Transverse colon (tissue), 4 donors: ENCODE measurements at regions not wholly inside any gene's neighbourhood (a gene's known extent, or its start where the extent isn't known, plus 50 kb on each side); places are given as distances from the start of the nearest gene placed in this dataset.

Source experiments
- DNase-seq: peaks from one replicate; pipeline ENCODE4 v3.0.0-alpha.2; 2019
- H3K27ac ChIP-seq, 4 donors: fragments of 200-600 bp; sonication (generic); 2 replicates each; pipeline ENCODE4 v1.5.1; 2016 to 2018; ENCODE audit warnings: inconsistent platforms in 4 of 4
- H3K27me3 ChIP-seq: fragments of 200-600 bp; sonication (generic); 2 replicates; pipeline ENCODE4 v1.5.1; 2017; ENCODE audit warnings: inconsistent platforms
- H3K36me3 ChIP-seq, 4 donors: fragments of 200-600 bp; sonication (generic); 2 replicates each; pipeline ENCODE4 v1.5.1; 2017 to 2019; ENCODE audit warnings: inconsistent platforms in 4 of 4
- H3K4me1 ChIP-seq, 4 donors: fragments of 200-600 bp; sonication (generic); 2 replicates each; pipeline ENCODE4 v1.5.1; 2017 to 2020; ENCODE audit warnings: inconsistent platforms in 4 of 4
- H3K4me3 ChIP-seq, 4 donors: fragments of 200-600 bp; sonication (generic); 1 replicate in 1 of 4; 2 replicates in 3 of 4; pipeline versions ENCODE4 v1.5.1 to v1.6.1; 2017 to 2019; ENCODE audit warnings: inconsistent platforms in 4 of 4
- H3K9me3 ChIP-seq, 2 donors: fragments of 200-600 bp; sonication (generic); 2 replicates each; pipeline ENCODE4 v1.5.1; 2017 to 2019; ENCODE audit warnings: inconsistent platforms in 2 of 2
- EP300 ChIP-seq: sonication (generic); formaldehyde crosslinking; IDR thresholded peaks from one replicate; pipeline ENCODE4 v1.6.1; 2017; ENCODE audit warnings: antibody characterized with exemption, low read depth
- POLR2A ChIP-seq: fragments of 450-650 bp; IDR thresholded peaks from one replicate; pipeline ENCODE4 v1.6.1; 2016; ENCODE audit warnings: antibody characterized with exemption, mild to moderate bottlenecking, moderate library complexity
- POLR2AphosphoS5 ChIP-seq, 3 donors: sonication (generic); formaldehyde crosslinking; IDR thresholded peaks; one replicate each; pipeline ENCODE4 v1.6.1; 2016; ENCODE audit warnings: antibody characterized with exemption in 3 of 3
- WGBS, 2 donors: methylation state at CpG; one replicate each; pipeline ENCODE4 v1.1.5; 2018; ENCODE audit warnings: low coverage in 1 of 2; 5-methylcytosine and 5-hydroxymethylcytosine counted together
- in situ Hi-C, 4 donors: fragments of 200-750 bp; cut with MboI; loops; one replicate each; pipeline versions ENCODE4 v1.15.0 to v1.15.1; 2017; ENCODE audit warnings: low sequenced_read_pairs in 3 of 4, low pct_ligation_motif_present in 1 of 4, low pct_unique_long_range_greater_than_20kb in 1 of 4
- intact Hi-C: fragments of 100-400 bp; cut with DNase I; formaldehyde crosslinking; loops from one replicate; pipeline ENCODE4 v1.15.1; 2023; ENCODE audit warnings: low total_unique reads
- TF ChIP-seq, protein P1 (sequence below), 5 experiments: fragments of 200-600 bp in 3 of 5; fragments of 450-650 bp in 2 of 5; sonication (generic) in 3 of 5; IDR thresholded peaks; 1 replicate in 2 of 5; 2 replicates in 3 of 5; pipeline ENCODE4 v1.5.1; 2016 to 2017; ENCODE audit warnings: antibody characterized with exemption in 5 of 5, inconsistent platforms in 3 of 5, mild to moderate bottlenecking in 2 of 5, moderate library complexity in 1 of 5

DNA sequence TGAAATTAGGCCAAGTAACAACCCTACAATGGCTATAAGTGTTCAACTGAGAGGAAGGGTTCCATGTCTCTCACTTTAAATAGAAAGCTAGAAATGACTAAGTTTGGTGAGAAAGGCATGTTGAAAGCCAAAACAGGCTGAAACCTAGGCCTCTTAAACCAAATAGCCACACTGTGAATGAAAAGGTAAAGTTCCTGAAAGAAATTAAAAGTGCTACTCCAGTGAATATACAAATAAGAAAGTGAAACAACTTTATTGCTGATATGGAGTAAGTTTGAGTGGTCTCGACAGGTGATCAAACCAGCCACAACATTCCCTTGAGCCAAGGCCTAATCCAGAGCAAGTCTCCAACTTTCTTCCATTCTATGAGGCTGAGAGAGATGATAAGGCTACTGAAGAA, 209.6 kb downstream of the KLF12 start:
- Histone ChIP-seq H3K4me1 (no peaks in the 10 kb centered on the region), H3K9me3 (no peaks in the 10 kb centered on the region), H3K27me3 (no peaks in the 10 kb centered on the region), H3K4me3 (no peak overlapping the region), H3K27ac (no peak overlapping the region), H3K36me3 (no peaks in the 10 kb centered on the region)
- in situ Hi-C loops (no loop called here), intact Hi-C loops (no loop called here)
- WGBS, 2 donors: 72% methylated on average over 1 of the region's 1 CpG; no CpG with 5 or more reads in 1 of the 2 donors
- DNase-seq: no peak
- TF ChIP-seq EP300: no peak
- TF ChIP-seq POLR2AphosphoS5 (IDR thresholded peaks at IDR 0.05): no peak
- TF ChIP-seq, protein P1, sequence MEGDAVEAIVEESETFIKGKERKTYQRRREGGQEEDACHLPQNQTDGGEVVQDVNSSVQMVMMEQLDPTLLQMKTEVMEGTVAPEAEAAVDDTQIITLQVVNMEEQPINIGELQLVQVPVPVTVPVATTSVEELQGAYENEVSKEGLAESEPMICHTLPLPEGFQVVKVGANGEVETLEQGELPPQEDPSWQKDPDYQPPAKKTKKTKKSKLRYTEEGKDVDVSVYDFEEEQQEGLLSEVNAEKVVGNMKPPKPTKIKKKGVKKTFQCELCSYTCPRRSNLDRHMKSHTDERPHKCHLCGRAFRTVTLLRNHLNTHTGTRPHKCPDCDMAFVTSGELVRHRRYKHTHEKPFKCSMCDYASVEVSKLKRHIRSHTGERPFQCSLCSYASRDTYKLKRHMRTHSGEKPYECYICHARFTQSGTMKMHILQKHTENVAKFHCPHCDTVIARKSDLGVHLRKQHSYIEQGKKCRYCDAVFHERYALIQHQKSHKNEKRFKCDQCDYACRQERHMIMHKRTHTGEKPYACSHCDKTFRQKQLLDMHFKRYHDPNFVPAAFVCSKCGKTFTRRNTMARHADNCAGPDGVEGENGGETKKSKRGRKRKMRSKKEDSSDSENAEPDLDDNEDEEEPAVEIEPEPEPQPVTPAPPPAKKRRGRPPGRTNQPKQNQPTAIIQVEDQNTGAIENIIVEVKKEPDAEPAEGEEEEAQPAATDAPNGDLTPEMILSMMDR (IDR thresholded peaks at IDR 0.05): no peak
- TF ChIP-seq POLR2A: no peak

DNA sequence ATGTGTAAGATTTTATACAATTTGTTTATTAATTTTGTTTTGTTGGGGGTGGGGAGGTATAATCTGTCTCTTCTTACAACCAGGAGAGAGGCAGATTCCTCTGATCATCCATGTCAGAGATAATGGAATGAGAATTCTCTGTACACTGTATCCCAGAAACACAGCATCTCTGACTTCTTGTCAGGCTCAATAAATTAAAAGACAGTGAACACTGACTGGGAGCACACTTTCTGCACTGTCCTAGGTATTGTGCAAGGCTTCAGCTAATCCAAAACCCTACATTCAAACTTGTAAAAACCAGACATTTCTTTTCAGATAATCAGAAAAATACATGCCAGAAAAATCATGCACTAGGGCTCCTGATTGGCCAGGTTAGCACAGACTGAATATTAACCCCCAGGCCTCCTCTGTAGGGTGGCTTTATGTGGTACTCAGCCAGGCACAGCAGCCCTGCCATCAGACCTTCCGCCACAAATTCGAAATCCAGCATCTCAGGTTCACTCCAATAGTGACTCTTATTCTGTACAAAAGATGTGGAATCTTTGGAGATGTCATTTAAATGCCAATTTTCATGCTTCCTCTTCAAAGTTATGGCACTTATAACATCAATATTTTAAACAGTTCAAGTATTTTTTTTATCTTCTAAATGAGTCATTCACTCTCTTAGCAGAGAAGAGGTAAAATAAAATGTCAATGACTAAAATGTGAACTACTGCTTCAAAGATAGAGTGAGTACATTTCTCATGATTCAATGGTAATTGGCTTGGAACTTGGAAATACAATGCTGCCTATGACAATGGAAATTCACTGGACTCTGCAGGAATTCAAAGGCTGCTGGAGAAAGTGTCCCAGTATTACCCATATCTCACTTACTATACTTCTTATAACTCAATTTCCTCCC, 211.5 kb downstream of the KLF12 start:
- no peaks in the 10 kb centered on the region for H3K36me3 ChIP-seq
- H3K4me3 ChIP-seq: no peak overlapping the region

GRCh38 chr13:73918691-73919090, 215.5 kb downstream of the KLF12 start:
- H3K27ac ChIP-seq: no peak overlapping the region
- no peak overlapping the region for H3K4me3 ChIP-seq
- 60% methylated on average over 3 of the region's 3 CpGs; no CpG with 5 or more reads in 1 of the 2 donors for WGBS, 2 donors
- H3K27me3 ChIP-seq: no peaks in the 10 kb centered on the region
- H3K36me3 ChIP-seq: no peaks in the 10 kb centered on the region
- intact Hi-C loops (no loop called here), in situ Hi-C loops (no loop called here)
- H3K9me3 ChIP-seq: no peaks in the 10 kb centered on the region
- TF ChIP-seq, protein P1 (IDR thresholded peaks at IDR 0.05): no peak
- no peak for TF ChIP-seq POLR2AphosphoS5 (IDR thresholded peaks at IDR 0.05)
- no peak for TF ChIP-seq EP300
- TF ChIP-seq POLR2A: no peak
- H3K4me1 ChIP-seq: peaks cover 0 to 11% (median 5%) of the 10 kb centered on the region in 4 donors
- no peak for DNase-seq

More for the DNA sequence above, 211.5 kb downstream of the KLF12 start:
- in situ Hi-C loops: no loop called here
- intact Hi-C loops: no loop called here
- Histone ChIP-seq H3K4me1 (no peaks in the 10 kb centered on the region), H3K9me3 (no peaks in the 10 kb centered on the region), H3K27me3 (no peaks in the 10 kb centered on the region), H3K27ac (no peak overlapping the region)
- no peak for DNase-seq
- 87 to 93% methylated on average over 2 of the region's 2 CpGs for WGBS, 2 donors
- TF ChIP-seq, protein P1 (IDR thresholded peaks at IDR 0.05): no peak
- no peak for TF ChIP-seq EP300
- TF ChIP-seq POLR2A: no peak
- TF ChIP-seq POLR2AphosphoS5 (IDR thresholded peaks at IDR 0.05): no peak

GRCh38 chr13:73913751-73914518, 220.3 kb downstream of the KLF12 start:
- TF ChIP-seq POLR2AphosphoS5 (IDR thresholded peaks at IDR 0.05) (no peak), POLR2A (no peak), EP300 (no peak)
- TF ChIP-seq, protein P1 (IDR thresholded peaks at IDR 0.05): no peak
- no peak for DNase-seq
- Histone ChIP-seq H3K27ac (peak overlapping the region in 2 of 4 donors; percentile 27 to 36), H3K36me3 (no peaks in the 10 kb centered on the region), H3K4me3 (no peak overlapping the region), H3K9me3 (no peaks in the 10 kb centered on the region), H3K4me1 (peaks cover 4 to 14% (median 10%) of the 10 kb centered on the region in 4 donors), H3K27me3 (no peaks in the 10 kb centered on the region)
- WGBS, 2 donors: 50 to 62% methylated on average over 4 of the region's 4 CpGs
- in situ Hi-C loops (no loop called here), intact Hi-C loops (no loop called here)
